K562 (cell line): ENCODE measurements at regions not wholly inside any gene's neighbourhood (a gene's known extent, or its start where the extent isn't known, plus 50 kb on each side); places are given as distances from the start of the nearest gene placed in this dataset.

Experiments used
- CBX5 ChIP-seq: IDR thresholded peaks from 2 replicates; pipeline ENCODE4 v1.6.1; 2014; ENCODE audit warnings: low read depth, borderline replicate concordance
- DMBX1 ChIP-seq: fragments of 250-450 bp; sonication (Bioruptor Pico); IDR thresholded peaks from 2 replicates; pipeline ENCODE4 v1.8.0; 2022; ENCODE audit warnings: inconsistent platforms, mild to moderate bottlenecking, moderate library complexity, borderline replicate concordance
- E2F8 ChIP-seq: fragments of 450-650 bp; IDR thresholded peaks from 2 replicates; pipeline ENCODE4 v1.7.1; 2018; ENCODE audit warnings: mild to moderate bottlenecking, low read depth; ENCODE audit not compliant: partially characterized antibody
- JUN ChIP-seq, 2 experiments: sonication (generic) in 1 of 2; formaldehyde crosslinking in 1 of 2; IDR thresholded peaks; 2 replicates each; pipeline versions ENCODE4 v1.6.1 to v1.8.0; 2012 to 2022; ENCODE audit warnings: borderline replicate concordance in 2 of 2, mild to moderate bottlenecking in 2 of 2, improper control_type of control experiment in 1 of 2, low read depth in 1 of 2, low read length in 1 of 2, missing genetic modification reagents in 1 of 2
- MYBL2 ChIP-seq, 2 experiments: fragments of 450-650 bp in 1 of 2; sonication (generic) in 1 of 2; formaldehyde crosslinking in 1 of 2; IDR thresholded peaks; 2 replicates each; pipeline versions ENCODE4 v1.6.1 to v1.8.1; 2017 to 2022; ENCODE audit warnings: borderline replicate concordance in 1 of 2, inconsistent platforms in 1 of 2, low read depth in 1 of 2, mild to moderate bottlenecking in 1 of 2, missing genetic modification reagents in 1 of 2, moderate library complexity in 1 of 2
- NFE2L1 ChIP-seq: fragments of 450-650 bp; IDR thresholded peaks from 2 replicates; pipeline ENCODE4 v1.6.1; 2016; ENCODE audit warnings: missing genetic modification characterization, low read depth, mild to moderate bottlenecking, missing compliant biosample characterization, moderate library complexity, borderline replicate concordance
- NFXL1 ChIP-seq: fragments of 450-650 bp; formaldehyde crosslinking; IDR thresholded peaks from 2 replicates; pipeline ENCODE4 v1.4.0; 2021; ENCODE audit warnings: mild to moderate bottlenecking
- NRF1 ChIP-seq, 2 experiments: fragments of 450-650 bp; IDR thresholded peaks in 1 of 2; conservative IDR thresholded peaks in 1 of 2; 2 replicates each; pipeline ENCODE4 v1.6.1; 2014; ENCODE audit warnings: mild to moderate bottlenecking in 2 of 2
- YY1 ChIP-seq, 3 experiments: IDR thresholded peaks; 2 replicates each; pipeline ENCODE4 v1.6.1; 2011; ENCODE audit warnings: low read length in 2 of 3, mild to moderate bottlenecking in 2 of 3, moderate library complexity in 2 of 3, borderline replicate concordance in 1 of 3, control low read depth in 1 of 3, low read depth in 1 of 3; ENCODE audit not compliant: insufficient read depth in 3 of 3, insufficient replicate concordance in 2 of 3, control insufficient read depth in 1 of 3, insufficient read length in 1 of 3; ENCODE audit errors: extremely low read depth in 1 of 3
- ZNF239 ChIP-seq: fragments of 250-450 bp; sonication (Bioruptor Pico); IDR thresholded peaks from 2 replicates; pipeline ENCODE4 v1.4.0; 2020; ENCODE audit warnings: mild to moderate bottlenecking
- ZSCAN29 ChIP-seq: fragments of 450-650 bp; IDR thresholded peaks from 2 replicates; pipeline ENCODE4 v1.6.1; 2017

GRCh38 chr7:25594122-25594521, 365.8 kb upstream of the NPVF start:
- TF ChIP-seq ZSCAN29 (no peak), NFXL1 (CRISPR knock-in tag) (no peak), CBX5 (no peak), MYBL2 (IDR thresholded peaks at IDR 0.05; ENCODE audit: low read depth) (no peak), MYBL2 (CRISPR knock-in tag; IDR thresholded peaks at IDR 0.05; ENCODE audit: borderline replicate concordance) (no peak), NFE2L1 (tag) (no peak), ZNF239 (CRISPR knock-in tag) (no peak; the same call in 1 of the 2 replicates), JUN (IDR thresholded peaks at IDR 0.05; ENCODE audit: borderline replicate concordance, low read depth, low read length) (no peak), JUN (CRISPR knock-in tag; IDR thresholded peaks at IDR 0.05; ENCODE audit: borderline replicate concordance) (no peak), YY1 (IDR thresholded peaks at IDR 0.05; ENCODE audit: borderline replicate concordance in 1 of 3, control insufficient read depth in 1 of 3, extremely low read depth in 1 of 3, insufficient read depth in 3 of 3, insufficient read length in 1 of 3, insufficient replicate concordance in 2 of 3, low read depth in 1 of 3, low read length in 2 of 3) (no peak), DMBX1 (CRISPR knock-in tag) (no peak), E2F8 (no peak), NRF1 (conservative IDR thresholded peaks at IDR 0.05 in 1 of 2, IDR thresholded peaks at IDR 0.05 in 1 of 2) (no peak)
